HG03558 (cell line): ENCODE measurements at regions not wholly inside any gene's neighbourhood (a gene's known extent, or its start where the extent isn't known, plus 50 kb on each side); places are given as distances from the start of the nearest gene placed in this dataset.
"Not testable (repeated sequence)": the region's sequence is repeated elsewhere in the genome, so short reads cannot be mapped to it uniquely, and the experiment has no call there.

ENCODE experiments used
- ATAC-seq: cut with Tn5 transposase; IDR thresholded peaks from one replicate; pipeline ENCODE4 v1.9.1; 2021; ENCODE audit warnings: moderate number of reproducible peaks; ENCODE audit not compliant: unreplicated experiment; ENCODE audit errors: extremely low read depth

- ATAC-seq, result no peak
Observed at GRCh38 chr3:7978087-7978422, 523.6 kb upstream of the LMCD1 start.

- no peak for ATAC-seq
Observed at GRCh38 chr3:7982126-7982525, 519.5 kb upstream of the LMCD1 start.

GRCh38 chr3:7999384-7999783 lies 502.2 kb upstream of the LMCD1 start:
- ATAC-seq, result no peak

- ATAC-seq, result no peak
Observed at GRCh38 chr3:8001307-8001706, 500.3 kb upstream of the LMCD1 start.

- no peak for ATAC-seq
Observed at GRCh38 chr3:8001712-8002111, 499.9 kb upstream of the LMCD1 start.

GRCh38 chr3:8011902-8012301 lies 489.7 kb upstream of the LMCD1 start:
- no peak for ATAC-seq

GRCh38 chr3:8020047-8020841 lies 481.4 kb upstream of the LMCD1 start:
- no peak for ATAC-seq

GRCh38 chr3:8027954-8028353 lies 473.7 kb upstream of the LMCD1 start:
- ATAC-seq, result no peak

GRCh38 chr3:8050283-8050682 lies 451.3 kb upstream of the LMCD1 start:
- no peak for ATAC-seq

GRCh38 chr3:8052659-8053058 lies 449.0 kb upstream of the LMCD1 start:
- ATAC-seq, result no peak

GRCh38 chr3:8068135-8068534 lies 433.5 kb upstream of the LMCD1 start:
- not testable (repeated sequence) for ATAC-seq

- ATAC-seq, result no peak
Observed at GRCh38 chr3:8069471-8069870, 432.2 kb upstream of the LMCD1 start.

- no peak for ATAC-seq
Observed at GRCh38 chr3:8070011-8070410, 431.6 kb upstream of the LMCD1 start.

- ATAC-seq, result not testable (repeated sequence)
Observed at GRCh38 chr3:8074740-8075139, 426.9 kb upstream of the LMCD1 start.

GRCh38 chr3:8077126-8077525 lies 424.5 kb upstream of the LMCD1 start:
- no peak for ATAC-seq

GRCh38 chr3:8080464-8080863 lies 421.2 kb upstream of the LMCD1 start:
- no peak for ATAC-seq

GRCh38 chr3:8085498-8085897 lies 416.1 kb upstream of the LMCD1 start:
- no peak for ATAC-seq

- ATAC-seq, result no peak
Observed at GRCh38 chr3:8087951-8088350, 413.7 kb upstream of the LMCD1 start.

GRCh38 chr3:8094415-8094814 lies 407.2 kb upstream of the LMCD1 start:
- ATAC-seq, result no peak

GRCh38 chr3:8095724-8096123 lies 405.9 kb upstream of the LMCD1 start:
- ATAC-seq, result no peak

GRCh38 chr3:8097690-8098089 lies 403.9 kb upstream of the LMCD1 start:
- no peak for ATAC-seq

GRCh38 chr3:8103954-8104353 lies 397.7 kb upstream of the LMCD1 start:
- ATAC-seq, result no peak

GRCh38 chr3:8106921-8107320 lies 394.7 kb upstream of the LMCD1 start:
- no peak for ATAC-seq
